Brain microvascular endothelial cell (primary cell): ENCODE measurements at regions not wholly inside any gene's neighbourhood (a gene's known extent, or its start where the extent isn't known, plus 50 kb on each side); places are given as distances from the start of the nearest gene placed in this dataset.

Experiments used
- DNase-seq: peaks from one replicate; pipeline ENCODE4 v3.0.0-alpha.2; 2020
- H3K27ac ChIP-seq: fragments of 250-450 bp; sonication (Bioruptor Pico); 2 replicates; pipeline ENCODE4 v1.5.1; 2020; ENCODE audit warnings: mild to moderate bottlenecking, moderate library complexity
- H3K27me3 ChIP-seq: fragments of 250-450 bp; sonication (Bioruptor Pico); replicated peaks from 2 replicates; pipeline ENCODE4 v1.5.1; 2020; ENCODE audit warnings: mild to moderate bottlenecking
- H3K36me3 ChIP-seq: fragments of 250-450 bp; sonication (Bioruptor Pico); replicated peaks from 2 replicates; pipeline ENCODE4 v1.5.1; 2020; ENCODE audit warnings: mild to moderate bottlenecking
- H3K4me3 ChIP-seq: 2 replicates; pipeline ENCODE4 v1.5.1; 2011; ENCODE audit warnings: low read depth, mild to moderate bottlenecking, control low read depth, low read length, moderate library complexity
- CTCF ChIP-seq: IDR thresholded peaks from 2 replicates; pipeline ENCODE4 v1.5.1; 2011; ENCODE audit warnings: low read depth, mild to moderate bottlenecking, moderate library complexity, low read length, control low read depth, inconsistent platforms; ENCODE audit errors: missing control alignments
- in situ Hi-C: cut with HindIII; loops from 2 replicates; pipeline ENCODE4 v1.10.0; 2017; ENCODE audit warnings: low sequenced_read_pairs, low pct_ligation_motif_present

- Histone ChIP-seq H3K36me3 (no peaks in the 10 kb centered on the region), H3K4me3 (no peak overlapping the region), H3K27me3 (no peaks in the 10 kb centered on the region), H3K27ac (no peak overlapping the region)
- in situ Hi-C loops = no loop called here
- no peak for DNase-seq
- no peak for TF ChIP-seq CTCF
These were observed 268.4 kb downstream of the FOXO1 start for GRCh38 chr13:40398065-40398464.

- no peak overlapping the region for H3K27ac ChIP-seq
- H3K36me3 ChIP-seq = no peaks in the 10 kb centered on the region
- H3K4me3 ChIP-seq = no peak overlapping the region
- no peak for TF ChIP-seq CTCF
- no peak for DNase-seq
- H3K27me3 ChIP-seq = no peaks in the 10 kb centered on the region
- in situ Hi-C loops = no loop called here
These were observed 266.7 kb downstream of the FOXO1 start for GRCh38 chr13:40399756-40400155.

GRCh38 chr13:40401911-40402776 lies 264.3 kb downstream of the FOXO1 start:
- peak overlapping the region; percentile 89 for H3K27ac ChIP-seq
- H3K4me3 ChIP-seq = peak overlapping the region; percentile 12
- no peaks in the 10 kb centered on the region for H3K36me3 ChIP-seq
- H3K27me3 ChIP-seq = no peaks in the 10 kb centered on the region
- in situ Hi-C loops = no loop called here
- no peak for TF ChIP-seq CTCF
- peak; percentile 97 for DNase-seq

- Histone ChIP-seq H3K27me3 (no peaks in the 10 kb centered on the region), H3K4me3 (no peak overlapping the region), H3K27ac (peak overlapping the region; percentile 89), H3K36me3 (no peaks in the 10 kb centered on the region)
- peak; percentile 85 for DNase-seq
- in situ Hi-C loops = no loop called here
- no peak for TF ChIP-seq CTCF
These were observed 263.5 kb downstream of the FOXO1 start for GRCh38 chr13:40402931-40403431.

GRCh38 chr13:40403509-40404241 lies 262.8 kb downstream of the FOXO1 start:
- H3K4me3 ChIP-seq = no peak overlapping the region
- H3K27ac ChIP-seq = peak overlapping the region; percentile 89
- in situ Hi-C loops = no loop called here

More at GRCh38 chr13:40403509-40404241, 262.8 kb downstream of the FOXO1 start:
- Histone ChIP-seq H3K27me3 (no peaks in the 10 kb centered on the region), H3K36me3 (no peaks in the 10 kb centered on the region)
- no peak for TF ChIP-seq CTCF
- no peak for DNase-seq
